Activated CD8-positive, alpha-beta memory T cell treated with anti-CD3 and anti-CD28 coated beads for 48 hours (primary cell): ENCODE measurements at regions not wholly inside any gene's neighbourhood (a gene's known extent, or its start where the extent isn't known, plus 50 kb on each side); places are given as distances from the start of the nearest gene placed in this dataset.

Experiments used
- DNase-seq, 3 experiments: peaks; one replicate each; pipeline ENCODE4 v3.0.0-alpha.2; 2020; ENCODE audit warnings: low read depth in 2 of 3, low spot score in 2 of 3

- no peak for DNase-seq
These were observed 124.1 kb upstream of the ACO1 start for GRCh38 chr9:32260151-32260862.

GRCh38 chr9:32264170-32264864 is 120.1 kb upstream of the ACO1 start:
- DNase-seq = no peak

GRCh38 chr9:32265037-32265436 is 119.4 kb upstream of the ACO1 start:
- DNase-seq = no peak

GRCh38 chr9:32278991-32279390 is 105.5 kb upstream of the ACO1 start:
- no peak for DNase-seq

GRCh38 chr9:32289756-32290155 is 94.7 kb upstream of the ACO1 start:
- no peak for DNase-seq

GRCh38 chr9:32291370-32291769 is 93.1 kb upstream of the ACO1 start:
- no peak for DNase-seq

- DNase-seq = no peak
These were observed 91.8 kb upstream of the ACO1 start for GRCh38 chr9:32292611-32293010.

GRCh38 chr9:32293091-32293490 is 91.4 kb upstream of the ACO1 start:
- DNase-seq = no peak

- no peak for DNase-seq
These were observed 90.3 kb upstream of the ACO1 start for GRCh38 chr9:32294106-32294505.

GRCh38 chr9:32300373-32300772 is 84.1 kb upstream of the ACO1 start:
- DNase-seq = no peak

GRCh38 chr9:32304495-32304894 is 79.9 kb upstream of the ACO1 start:
- no peak for DNase-seq

GRCh38 chr9:32306006-32306405 is 78.4 kb upstream of the ACO1 start:
- no peak for DNase-seq

- no peak for DNase-seq
These were observed 65.0 kb upstream of the ACO1 start for GRCh38 chr9:32319312-32319929.

GRCh38 chr9:32322622-32323021 is 61.8 kb upstream of the ACO1 start:
- DNase-seq = no peak

GRCh38 chr9:32326146-32326545 is 58.3 kb upstream of the ACO1 start:
- no peak for DNase-seq

- no peak for DNase-seq
These were observed 53.2 kb upstream of the ACO1 start for GRCh38 chr9:32331240-32331639.

- DNase-seq = no peak
These were observed 50.3 kb upstream of the ACO1 start for GRCh38 chr9:32334112-32334511.
